Spleen (tissue), 7 donors: ENCODE measurements at regions not wholly inside any gene's neighbourhood (a gene's known extent, or its start where the extent isn't known, plus 50 kb on each side); places are given as distances from the start of the nearest gene placed in this dataset.

Source experiments
- CTCF ChIP-seq, 11 experiments: fragments of 200-600 bp in 7 of 11; fragments of 450-650 bp in 4 of 11; sonication (generic) in 4 of 11; IDR thresholded peaks in 8 of 11; conservative IDR thresholded peaks in 3 of 11; 1 replicate in 7 of 11; 2 replicates in 4 of 11; pipeline versions ENCODE4 v1.4.0 to v1.8.0; 2016 to 2021; ENCODE audit warnings: antibody characterized with exemption in 11 of 11, inconsistent platforms in 4 of 11, mild to moderate bottlenecking in 1 of 11
- POLR2A ChIP-seq, 3 donors: fragments of 450-650 bp; IDR thresholded peaks; one replicate each; pipeline ENCODE4 v1.5.1; 2017; ENCODE audit warnings: antibody characterized with exemption in 3 of 3, mild to moderate bottlenecking in 1 of 3
- POLR2AphosphoS5 ChIP-seq, 3 donors: sonication (generic); formaldehyde crosslinking; IDR thresholded peaks; one replicate each; pipeline ENCODE4 v1.5.1; 2017; ENCODE audit warnings: antibody characterized with exemption in 3 of 3
- donor health status: DM: no; HTN: no; CAD: no; lungs with moderate emphysema.
- donor health status: DM: no; HTN: no; CAD: no.
- donor health status: DM: no; HTN: no; CAD: no.

DNA sequence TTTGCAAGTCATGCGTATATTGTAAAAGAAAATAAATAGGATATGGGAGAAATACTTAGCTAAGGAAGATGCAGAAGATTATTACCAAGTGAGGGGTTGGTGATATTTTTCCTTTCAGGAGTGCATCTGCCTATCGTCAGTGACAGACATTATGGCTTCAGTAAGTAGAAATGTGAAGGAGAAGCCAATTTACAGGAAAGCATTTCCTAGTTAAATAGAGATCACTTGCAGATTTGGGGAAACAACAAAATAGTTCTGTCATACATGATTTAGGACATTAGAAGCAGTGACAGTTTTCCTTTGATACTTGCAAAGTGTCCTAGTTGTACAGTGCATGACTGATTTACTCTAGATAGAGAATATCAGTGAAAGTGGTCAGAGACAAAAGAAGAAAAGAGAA lies 747.8 kb upstream of the KLHL1 start:
- TF ChIP-seq POLR2A (IDR thresholded peaks at IDR 0.05) (no peak), POLR2AphosphoS5 (IDR thresholded peaks at IDR 0.05) (no peak), CTCF (IDR thresholded peaks at IDR 0.05 in 8 of 11, conservative IDR thresholded peaks at IDR 0.05 in 3 of 11) (no peak)
